Adrenal gland (tissue), 5 donors: ENCODE measurements at regions not wholly inside any gene's neighbourhood (a gene's known extent, or its start where the extent isn't known, plus 50 kb on each side); places are given as distances from the start of the nearest gene placed in this dataset.

ENCODE experiments used
- POLR2A ChIP-seq, 2 donors: fragments of 450-650 bp; IDR thresholded peaks; one replicate each; pipeline ENCODE4 v1.6.1; 2017; ENCODE audit warnings: antibody characterized with exemption in 2 of 2, mild to moderate bottlenecking in 2 of 2, moderate library complexity in 1 of 2
- TF ChIP-seq, protein P1 (sequence below), 6 experiments: fragments of 450-650 bp in 4 of 6; fragments of 200-600 bp in 2 of 6; sonication (generic) in 1 of 6; IDR thresholded peaks; 1 replicate in 5 of 6; 2 replicates in 1 of 6; pipeline versions ENCODE4 v1.5.1 to v1.8.0; 2016 to 2021; ENCODE audit warnings: antibody characterized with exemption in 6 of 6, mild to moderate bottlenecking in 2 of 6, moderate library complexity in 1 of 6
- donor health status: DM: no; HTN: no; CAD: no.

DNA sequence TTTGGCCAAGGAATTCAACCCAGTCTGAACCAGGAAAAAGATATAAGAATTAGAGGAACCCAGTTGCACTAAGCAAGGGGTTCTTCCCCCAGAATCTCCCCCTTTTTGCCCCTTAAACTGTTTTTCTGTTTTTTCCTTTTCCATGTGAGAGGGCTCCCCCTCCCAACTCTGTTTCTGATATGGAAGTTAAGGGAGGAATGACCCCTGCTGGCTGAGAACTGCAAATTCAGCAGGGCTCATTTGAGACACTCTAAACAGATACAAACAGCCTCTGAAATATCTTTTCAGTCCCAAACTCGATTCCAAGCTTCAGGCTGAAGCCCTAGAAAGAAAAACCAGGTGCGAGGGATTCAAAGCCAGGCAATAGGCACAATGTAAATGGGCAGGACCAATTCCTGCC is 132.7 kb downstream of the SLC41A2 start:
- TF ChIP-seq, protein P1, sequence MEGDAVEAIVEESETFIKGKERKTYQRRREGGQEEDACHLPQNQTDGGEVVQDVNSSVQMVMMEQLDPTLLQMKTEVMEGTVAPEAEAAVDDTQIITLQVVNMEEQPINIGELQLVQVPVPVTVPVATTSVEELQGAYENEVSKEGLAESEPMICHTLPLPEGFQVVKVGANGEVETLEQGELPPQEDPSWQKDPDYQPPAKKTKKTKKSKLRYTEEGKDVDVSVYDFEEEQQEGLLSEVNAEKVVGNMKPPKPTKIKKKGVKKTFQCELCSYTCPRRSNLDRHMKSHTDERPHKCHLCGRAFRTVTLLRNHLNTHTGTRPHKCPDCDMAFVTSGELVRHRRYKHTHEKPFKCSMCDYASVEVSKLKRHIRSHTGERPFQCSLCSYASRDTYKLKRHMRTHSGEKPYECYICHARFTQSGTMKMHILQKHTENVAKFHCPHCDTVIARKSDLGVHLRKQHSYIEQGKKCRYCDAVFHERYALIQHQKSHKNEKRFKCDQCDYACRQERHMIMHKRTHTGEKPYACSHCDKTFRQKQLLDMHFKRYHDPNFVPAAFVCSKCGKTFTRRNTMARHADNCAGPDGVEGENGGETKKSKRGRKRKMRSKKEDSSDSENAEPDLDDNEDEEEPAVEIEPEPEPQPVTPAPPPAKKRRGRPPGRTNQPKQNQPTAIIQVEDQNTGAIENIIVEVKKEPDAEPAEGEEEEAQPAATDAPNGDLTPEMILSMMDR (IDR thresholded peaks at IDR 0.05) = no peak
- TF ChIP-seq POLR2A (IDR thresholded peaks at IDR 0.05) = no peak
